GM23338 (cell line): ENCODE measurements at regions not wholly inside any gene's neighbourhood (a gene's known extent, or its start where the extent isn't known, plus 50 kb on each side); places are given as distances from the start of the nearest gene placed in this dataset.

ENCODE experiments used
- ATAC-seq: fragments of 200-7000 bp; cut with Tn5 transposase; 3 replicates; pipeline ENCODE4 v1.9.1; 2020
- DNase-seq: peaks from one replicate; pipeline ENCODE4 v3.0.0-alpha.2; 2015; ENCODE audit warnings: low spot score
- H2AFZ ChIP-seq: fragments of 200-600 bp; sonication (generic); 2 replicates; pipeline ENCODE4 v1.8.0; 2016; ENCODE audit warnings: antibody characterized with exemption, mild to moderate bottlenecking, moderate library complexity
- H3F3A ChIP-seq: fragments of 200-600 bp; sonication (generic); replicated peaks from 2 replicates; pipeline ENCODE4 v1.8.0; 2017; ENCODE audit warnings: antibody characterized with exemption, mixed run types, low read depth
- H3K27ac ChIP-seq: fragments of 200-600 bp; sonication (generic); 2 replicates; pipeline ENCODE4 v1.6.1; 2016; ENCODE audit warnings: low read depth
- H3K27me3 ChIP-seq: fragments of 200-600 bp; sonication (generic); 2 replicates; pipeline ENCODE4 v1.8.0; 2016; ENCODE audit warnings: mild to moderate bottlenecking, mixed run types, moderate library complexity; ENCODE audit not compliant: insufficient read depth
- H3K36me3 ChIP-seq: fragments of 200-600 bp; sonication (generic); 2 replicates; pipeline ENCODE4 v1.8.0; 2016; ENCODE audit warnings: mild to moderate bottlenecking; ENCODE audit not compliant: insufficient read depth
- H3K4me1 ChIP-seq: fragments of 200-600 bp; sonication (generic); 2 replicates; pipeline ENCODE4 v1.8.0; 2016; ENCODE audit warnings: mild to moderate bottlenecking, moderate library complexity; ENCODE audit not compliant: insufficient read depth
- H3K4me2 ChIP-seq: fragments of 200-600 bp; sonication (generic); 2 replicates; pipeline ENCODE4 v1.7.1; 2017; ENCODE audit warnings: mixed run types
- H3K4me3 ChIP-seq: fragments of 200-600 bp; sonication (generic); 2 replicates; pipeline ENCODE4 v1.6.1; 2016; ENCODE audit warnings: mixed run types
- H3K79me2 ChIP-seq: fragments of 200-600 bp; sonication (generic); replicated peaks from 2 replicates; pipeline ENCODE4 v1.8.0; 2017; ENCODE audit warnings: mild to moderate bottlenecking; ENCODE audit not compliant: insufficient read depth
- H3K9me2 ChIP-seq: fragments of 200-600 bp; sonication (generic); 2 replicates; pipeline ENCODE4 v1.8.0; 2017; ENCODE audit not compliant: insufficient read depth
- H4K20me1 ChIP-seq: fragments of 200-600 bp; sonication (generic); replicated peaks from 2 replicates; pipeline ENCODE4 v1.8.0; 2017; ENCODE audit warnings: mild to moderate bottlenecking; ENCODE audit not compliant: insufficient read depth
- H3K27ac Mint-ChIP-seq: 2 replicates; pipeline ENCODE4 v1.8.0; 2020; ENCODE audit warnings: inconsistent platforms, mild to moderate bottlenecking, moderate library complexity, mixed read lengths
- H3K27me3 Mint-ChIP-seq: 3 replicates; pipeline ENCODE4 v1.8.0; 2022; ENCODE audit warnings: low read depth, mild to moderate bottlenecking, moderate library complexity, mixed read lengths, inconsistent platforms; ENCODE audit not compliant: insufficient read depth, poor library complexity
- H3K36me3 Mint-ChIP-seq: 3 replicates; pipeline ENCODE4 v1.8.0; 2021; ENCODE audit warnings: low read depth, mild to moderate bottlenecking, inconsistent platforms, moderate library complexity, mixed read lengths
- H3K4me1 Mint-ChIP-seq: 3 replicates; pipeline ENCODE4 v1.8.0; 2020; ENCODE audit warnings: mild to moderate bottlenecking, inconsistent platforms, mixed read lengths
- H3K4me3 Mint-ChIP-seq: 3 replicates; pipeline ENCODE4 v1.8.0; 2021; ENCODE audit warnings: moderate library complexity, mild to moderate bottlenecking, inconsistent platforms, mixed read lengths
- H3K9me3 Mint-ChIP-seq: 3 replicates; pipeline ENCODE4 v1.8.0; 2020; ENCODE audit warnings: moderate library complexity, mild to moderate bottlenecking, inconsistent platforms, mixed read lengths
- CREB1 ChIP-seq: fragments of 250-450 bp; sonication (Bioruptor Pico); IDR thresholded peaks from 2 replicates; pipeline ENCODE4 v1.5.0; 2020; ENCODE audit warnings: low read depth, mild to moderate bottlenecking, moderate library complexity
- EZH2 ChIP-seq: fragments of 200-600 bp; sonication (generic); IDR thresholded peaks from one replicate; pipeline ENCODE4 v1.8.0; 2017; ENCODE audit warnings: antibody characterized with exemption, mild to moderate bottlenecking, low read depth; ENCODE audit not compliant: unreplicated experiment
- JUNB ChIP-seq: IDR thresholded peaks from one replicate; pipeline ENCODE4 v1.6.1; 2016; ENCODE audit warnings: antibody characterized with exemption; ENCODE audit not compliant: unreplicated experiment
- REST ChIP-seq: IDR thresholded peaks from one replicate; pipeline ENCODE4 v1.6.1; 2018; ENCODE audit warnings: antibody characterized with exemption; ENCODE audit not compliant: unreplicated experiment
- STAT1 ChIP-seq: IDR thresholded peaks from one replicate; pipeline ENCODE4 v1.6.1; 2016; ENCODE audit warnings: antibody characterized with exemption; ENCODE audit not compliant: unreplicated experiment
- ZNF331 ChIP-seq: fragments of 250-450 bp; sonication (Bioruptor Pico); IDR thresholded peaks from 2 replicates; pipeline ENCODE4 v1.5.0; 2020; ENCODE audit warnings: low read depth, mild to moderate bottlenecking, moderate library complexity
- ZNF462 ChIP-seq: fragments of 250-450 bp; sonication (Bioruptor Pico); IDR thresholded peaks from 2 replicates; pipeline ENCODE4 v1.5.0; 2020; ENCODE audit warnings: mild to moderate bottlenecking, moderate library complexity

DNA sequence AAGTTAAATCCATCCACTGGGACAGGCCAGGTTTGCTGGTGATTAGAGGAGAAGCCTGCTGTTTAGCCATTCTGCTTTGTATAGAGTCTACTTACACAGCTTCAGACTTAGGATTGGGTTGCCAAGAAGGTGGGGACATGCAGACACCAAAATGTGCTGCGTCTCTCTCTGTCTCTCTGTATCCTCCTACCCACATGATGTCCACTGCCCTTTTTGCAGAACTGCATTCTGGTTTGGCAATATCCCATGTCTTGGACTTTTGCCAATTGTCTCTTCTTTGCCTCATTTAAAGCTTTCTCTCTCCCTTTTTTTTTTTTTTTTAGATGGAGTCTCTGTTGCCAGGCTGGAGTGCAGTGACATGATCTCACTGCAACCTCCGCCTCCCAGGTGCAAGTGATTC lies 261.1 kb upstream of the FN1 start (continued):
- TF ChIP-seq ZNF462 (CRISPR knock-in tag) (no peak), ZNF331 (CRISPR knock-in tag) (no peak), CREB1 (CRISPR knock-in tag) (no peak)

DNA sequence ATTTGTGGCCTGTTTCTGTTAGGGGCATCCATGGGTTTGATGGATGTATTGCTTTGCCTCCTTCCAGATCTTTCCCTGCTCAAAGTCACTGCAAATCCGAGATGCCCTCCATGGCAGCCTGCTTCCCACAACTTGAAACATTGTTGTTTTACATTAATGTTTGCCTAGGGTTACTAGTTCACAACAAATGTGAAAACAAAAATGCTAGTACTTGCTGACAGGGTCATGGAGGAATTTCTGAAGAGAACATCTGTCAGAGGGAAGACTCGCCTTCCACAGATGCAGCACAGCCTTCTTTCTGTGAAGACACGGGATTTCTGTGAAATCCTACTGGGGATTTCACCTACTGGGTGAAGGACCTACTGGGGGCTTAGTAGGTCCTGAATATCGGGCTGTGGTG lies 260.0 kb upstream of the FN1 start:
- H3K27me3 Mint-ChIP-seq, result no peaks in the 10 kb centered on the region

More for the DNA sequence above, 260.0 kb upstream of the FN1 start:
- Histone ChIP-seq H3K4me2 (no peak overlapping the region), H2AFZ (no peak overlapping the region), H3K36me3 (no peaks in the 10 kb centered on the region), H3K4me1 (peaks cover 7% of the 10 kb centered on the region; the same call in 1 of the 2 replicates), H3K79me2 (no peaks in the 10 kb centered on the region), H3F3A (no peaks in the 10 kb centered on the region), H3K27me3 (no peaks in the 10 kb centered on the region), H3K4me3 (no peak overlapping the region), H3K9me2 (no peaks in the 10 kb centered on the region), H3K27ac (no peak overlapping the region), H4K20me1 (no peaks in the 10 kb centered on the region)
- TF ChIP-seq JUNB (no peak), ZNF331 (CRISPR knock-in tag) (no peak), EZH2 (no peak), STAT1 (no peak), REST (no peak), CREB1 (CRISPR knock-in tag) (no peak)
- H3K27ac Mint-ChIP-seq, result no peak overlapping the region
- peaks cover 5% of the 10 kb centered on the region for H3K4me1 Mint-ChIP-seq
- no peak for DNase-seq
- H3K9me3 Mint-ChIP-seq, result peaks cover 8% of the 10 kb centered on the region; the same call in 2 of the 3 replicates
- ATAC-seq, result no peak
- no peak overlapping the region for H3K4me3 Mint-ChIP-seq
- H3K36me3 Mint-ChIP-seq, result no peaks in the 10 kb centered on the region
